SK-N-MC (cell line): ENCODE measurements at regions not wholly inside any gene's neighbourhood (a gene's known extent, or its start where the extent isn't known, plus 50 kb on each side); places are given as distances from the start of the nearest gene placed in this dataset.

ENCODE experiments used
- EZH2 ChIP-seq: fragments of 200-600 bp; sonication (generic); IDR thresholded peaks from one replicate; pipeline ENCODE4 v1.6.1; 2017; ENCODE audit warnings: antibody characterized with exemption
- POLR2AphosphoS5 ChIP-seq: IDR thresholded peaks from 2 replicates; pipeline ENCODE4 v1.6.1; 2012; ENCODE audit warnings: mild to moderate bottlenecking, low read depth, low read length, borderline replicate concordance

DNA sequence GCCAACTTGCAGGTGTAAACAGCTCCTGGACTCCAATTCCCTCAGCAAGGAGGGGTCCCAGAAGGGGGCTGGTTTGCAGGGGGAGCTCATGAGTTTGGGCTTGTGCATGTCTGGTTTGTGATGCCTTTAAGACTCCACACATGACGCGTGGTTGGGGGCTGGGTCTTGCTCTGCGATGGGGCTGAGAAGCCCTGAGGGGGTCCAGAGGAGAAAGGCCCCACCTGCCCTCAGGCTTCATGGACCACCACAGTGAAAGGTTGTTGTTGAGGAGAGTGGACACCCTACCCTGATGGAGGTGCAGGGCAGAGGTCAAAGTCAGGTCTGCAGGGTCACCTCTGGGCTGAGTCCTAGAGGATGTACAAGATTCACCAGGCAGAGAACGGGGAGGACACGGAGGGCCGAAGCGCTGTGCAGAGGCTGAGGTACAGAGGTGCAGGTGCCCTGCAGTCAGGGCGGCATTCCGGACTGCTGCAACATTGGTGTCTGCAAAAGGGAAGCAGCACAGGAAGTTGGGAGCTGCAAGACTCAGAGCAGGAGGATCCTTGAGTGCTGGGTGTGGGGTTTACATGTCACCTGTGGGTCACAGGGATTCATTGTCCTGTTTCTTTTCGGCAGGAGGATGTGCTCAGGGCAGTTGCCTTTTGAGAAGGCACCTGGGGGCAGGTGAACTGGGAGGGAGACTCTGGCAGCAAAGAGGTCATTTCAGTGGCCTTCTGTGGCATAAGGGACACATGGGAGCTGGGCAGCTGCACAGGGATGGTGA lies 399.4 kb downstream of the PTPRU start:
- TF ChIP-seq POLR2AphosphoS5 (no peak), EZH2 (no peak)
